Heart right ventricle (tissue), 16 donors: ENCODE measurements at regions not wholly inside any gene's neighbourhood (a gene's known extent, or its start where the extent isn't known, plus 50 kb on each side); places are given as distances from the start of the nearest gene placed in this dataset.
"Not testable (repeated sequence)": the region's sequence is repeated elsewhere in the genome, so short reads cannot be mapped to it uniquely, and the experiment has no call there.

Source experiments
- ATAC-seq, 8 donors: fragments of 200-7000 bp; cut with Tn5 transposase; one replicate each; pipeline ENCODE4 v1.9.1; 2020; ENCODE audit warnings: mild to moderate bottlenecking in 8 of 8, moderate library complexity in 8 of 8, moderate number of reproducible peaks in 1 of 8
- DNase-seq, 2 donors: peaks; one replicate each; pipeline ENCODE4 v3.0.0-alpha.2; 2020
- H3K27ac ChIP-seq, 10 donors: fragments of 200-600 bp; sonication (generic) in 2 of 10; one replicate each; pipeline versions ENCODE4 v1.5.0 to v1.8.0; 2020 to 2022; ENCODE audit warnings: mild to moderate bottlenecking in 3 of 10
- H3K27me3 ChIP-seq, 7 donors: fragments of 200-600 bp; one replicate each; pipeline ENCODE4 v1.8.0; 2021 to 2022; ENCODE audit warnings: mild to moderate bottlenecking in 2 of 7
- H3K36me3 ChIP-seq, 9 donors: fragments of 200-600 bp; sonication (generic) in 1 of 9; one replicate each; pipeline versions ENCODE4 v1.5.0 to v1.8.0; 2020 to 2022; ENCODE audit warnings: mild to moderate bottlenecking in 2 of 9
- H3K4me1 ChIP-seq, 9 donors: fragments of 200-600 bp; sonication (generic) in 1 of 9; one replicate each; pipeline versions ENCODE4 v1.5.0 to v1.8.0; 2020 to 2022; ENCODE audit warnings: mild to moderate bottlenecking in 4 of 9
- H3K4me3 ChIP-seq, 10 donors: fragments of 200-600 bp; sonication (generic) in 2 of 10; one replicate each; pipeline versions ENCODE4 v1.5.0 to v1.8.0; 2020 to 2022; ENCODE audit warnings: mild to moderate bottlenecking in 7 of 10, moderate library complexity in 2 of 10
- H3K9me3 ChIP-seq, 11 donors: fragments of 200-600 bp in 10 of 11; sonication (generic) in 2 of 11; one replicate each; pipeline versions ENCODE4 v1.5.0 to v1.8.0; 2013 to 2022; ENCODE audit warnings: mild to moderate bottlenecking in 2 of 11, control low read depth in 1 of 11, moderate library complexity in 1 of 11
- CTCF ChIP-seq, 9 donors: fragments of 200-600 bp; sonication (generic) in 2 of 9; IDR thresholded peaks; one replicate each; pipeline versions ENCODE4 v1.5.0 to v1.8.0; 2021 to 2022; ENCODE audit warnings: antibody characterized with exemption in 9 of 9, mild to moderate bottlenecking in 5 of 9, moderate library complexity in 1 of 9
- WGBS, 2 donors: extraction: QIAGEN DNeasy Blood & Tissue Kit; methylation state at CpG; one replicate each; pipeline ENCODE4 v1.1.7; 2013; ENCODE audit warnings: inconsistent platforms in 1 of 2; 5-methylcytosine and 5-hydroxymethylcytosine counted together
- intact Hi-C, 10 donors: fragments of 100-400 bp; cut with DNase I; formaldehyde crosslinking; loops; one replicate each; pipeline versions ENCODE4 v1.11.1 to v1.14.2; 2022
- donor health status: Arrhythmogenic right ventricular cardiomyopathy.
- donor health status: ischemic (EF 13 %, LVEDD 7.1; RV severe dilation, severe dysfunction).
- donor health status: healthy with polysubstance abuse.
- donor health status: DM: no; HTN: yes; CAD: no.
- donor health status: DM: no; HTN: no; CAD: no.
- donor health status: ischemic (EF 25% LVEDD 6.9; RV normal size, moderate dysfunction).
- donor health status: ischemic (EF 25% LVEDD 5.7; RV mildly dilated, moderate dysfunction).
- donor health status: healthy.
- donor health status: DM: yes; HTN: yes; CAD: no.
- donor health status: Ischemic cardiomyopathy.
- donor health status: ischemic (EF 35%, LVEDD 5.7; RV mildly dilated, moderate dysfunction).
- donor health status: nonischemic (EF 11% LVEDD 7.7; RV severe dilation, severe dysfunction).
- donor health status: DM: yes; HTN: yes; CAD: no.
- donor health status: PGD.
- donor health status: ischemic (EF 29% LVEDD 5.4; RV normal size, mild dysfunction).
- donor health status: nonischemic (EF 23%, LVEDD 6.1; RV moderate dilation, normal function).

GRCh38 chr16:51267681-51268080, 116.6 kb upstream of the SALL1 start:
- H3K9me3 ChIP-seq: peaks cover 0 to 12% (median 0%) of the 10 kb centered on the region in 11 donors
- H3K27ac ChIP-seq: no peak overlapping the region
- DNase-seq (no peak), ATAC-seq (no peak)
- no peaks in the 10 kb centered on the region for H3K4me1 ChIP-seq
- TF ChIP-seq CTCF (IDR thresholded peaks at IDR 0.05): no peak
- H3K4me3 ChIP-seq: no peak overlapping the region
- 74 to 79% methylated on average over 3 of the region's 3 CpGs for WGBS, 2 donors
- intact Hi-C loops: no loop called here
- no peaks in the 10 kb centered on the region for H3K27me3 ChIP-seq
- H3K36me3 ChIP-seq: no peaks in the 10 kb centered on the region

GRCh38 chr16:51262428-51262827, 111.4 kb upstream of the SALL1 start:
- H3K4me1 ChIP-seq: no peaks in the 10 kb centered on the region
- no peaks in the 10 kb centered on the region for H3K36me3 ChIP-seq
- H3K4me3 ChIP-seq: no peak overlapping the region
- no peak for TF ChIP-seq CTCF (IDR thresholded peaks at IDR 0.05)
- DNase-seq (no peak), ATAC-seq (no peak)
- H3K9me3 ChIP-seq: peaks cover 0 to 22% (median 0%) of the 10 kb centered on the region in 11 donors
- H3K27ac ChIP-seq: no peak overlapping the region
- no peaks in the 10 kb centered on the region for H3K27me3 ChIP-seq
- WGBS, 2 donors: 78 to 81% methylated on average over 1 of the region's 1 CpG
- intact Hi-C loops: no loop called here

GRCh38 chr16:51261919-51262318, 110.8 kb upstream of the SALL1 start:
- Histone ChIP-seq H3K36me3 (no peaks in the 10 kb centered on the region), H3K9me3 (peaks cover 0 to 22% (median 0%) of the 10 kb centered on the region in 11 donors), H3K4me3 (no peak overlapping the region), H3K4me1 (no peaks in the 10 kb centered on the region), H3K27ac (no peak overlapping the region), H3K27me3 (no peaks in the 10 kb centered on the region)
- WGBS, 2 donors: 65 to 92% methylated on average over 1 of the region's 1 CpG
- TF ChIP-seq CTCF (IDR thresholded peaks at IDR 0.05): no peak
- intact Hi-C loops: no loop called here
- DNase-seq: no peak
- no peak for ATAC-seq

GRCh38 chr16:51255349-51255972, 104.4 kb upstream of the SALL1 start:
- Histone ChIP-seq H3K9me3 (peaks cover 0 to 14% (median 0%) of the 10 kb centered on the region in 11 donors), H3K27ac (no peak overlapping the region), H3K36me3 (no peaks in the 10 kb centered on the region), H3K4me1 (no peaks in the 10 kb centered on the region), H3K4me3 (no peak overlapping the region), H3K27me3 (no peaks in the 10 kb centered on the region)
- no peak for TF ChIP-seq CTCF (IDR thresholded peaks at IDR 0.05)
- DNase-seq (no peak), ATAC-seq (no peak)
- intact Hi-C loops: no loop called here
- 70 to 81% methylated on average over 3 of the region's 3 CpGs for WGBS, 2 donors

- H3K36me3 ChIP-seq, H3K27me3 ChIP-seq, intact Hi-C loops, DNase-seq, H3K4me3 ChIP-seq, H3K27ac ChIP-seq, H3K4me1 ChIP-seq, ATAC-seq: not testable (repeated sequence)
- peaks cover 0 to 16% (median 0%) of the 10 kb centered on the region in 11 donors for H3K9me3 ChIP-seq
- 92 to 95% methylated on average over 7 of the region's 7 CpGs for WGBS, 2 donors
These were observed 103.3 kb upstream of the SALL1 start for GRCh38 chr16:51254390-51254789.
